HG03045 (cell line): ENCODE measurements at regions not wholly inside any gene's neighbourhood (a gene's known extent, or its start where the extent isn't known, plus 50 kb on each side); places are given as distances from the start of the nearest gene placed in this dataset.

ENCODE experiments used
- ATAC-seq: cut with Tn5 transposase; IDR thresholded peaks from one replicate; pipeline ENCODE4 v1.9.1; 2021; ENCODE audit warnings: mild to moderate bottlenecking, moderate library complexity; ENCODE audit not compliant: unreplicated experiment

DNA sequence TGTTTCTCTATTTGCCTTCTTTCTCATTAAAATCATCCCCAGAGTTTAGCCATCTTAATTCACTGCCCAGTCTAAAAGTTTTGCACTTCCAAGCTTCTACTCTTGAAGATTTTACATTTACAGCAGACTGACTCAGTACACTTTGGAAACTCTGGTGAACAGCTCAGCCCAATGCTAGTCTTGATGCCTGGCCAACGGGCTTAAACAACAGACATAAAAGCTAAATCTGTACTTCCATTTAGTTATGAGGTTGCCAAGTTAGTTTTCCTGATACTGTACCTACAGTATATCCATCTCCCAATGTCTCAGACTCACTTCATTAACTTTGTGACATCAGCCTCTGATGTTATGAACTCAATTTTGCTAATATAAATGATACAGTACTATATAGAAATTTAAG lies 891.8 kb upstream of the SOX9 start:
- no peak for ATAC-seq

DNA sequence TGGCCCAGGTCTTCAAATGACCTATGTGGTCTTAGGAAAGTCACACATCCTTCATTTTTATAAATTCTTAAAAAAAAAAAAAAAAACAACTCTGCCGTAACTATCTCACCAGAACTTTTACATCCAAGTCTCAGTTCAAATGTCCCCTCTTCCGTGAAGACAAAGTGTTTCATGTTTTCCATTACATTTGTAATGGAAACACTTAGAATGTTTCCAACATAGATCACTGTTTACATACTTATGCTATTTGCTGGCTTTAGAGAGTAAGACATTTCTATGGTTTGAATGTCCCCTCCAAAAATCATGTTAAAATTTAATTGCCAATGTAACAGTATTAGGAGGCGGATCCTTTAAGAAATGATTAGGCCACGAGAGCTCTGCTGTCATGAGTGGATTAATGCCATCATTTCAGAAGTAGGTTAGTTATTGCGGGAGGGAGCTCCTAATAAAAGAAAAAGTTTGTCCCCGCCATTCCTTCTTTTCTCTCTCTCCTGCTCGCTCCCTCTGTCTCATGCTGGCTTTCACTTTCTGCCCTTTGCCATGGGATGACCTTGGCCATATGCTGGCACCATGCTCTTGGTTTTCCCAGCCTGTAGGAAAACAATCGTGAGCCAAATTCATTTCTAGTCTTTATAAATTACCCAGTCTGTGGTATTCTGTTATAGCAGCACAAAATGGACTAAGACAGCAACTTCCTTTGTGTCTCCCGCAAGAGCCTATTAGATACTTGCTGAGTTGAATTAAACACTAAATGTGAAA lies 887.8 kb upstream of the SOX9 start:
- ATAC-seq: no peak

DNA sequence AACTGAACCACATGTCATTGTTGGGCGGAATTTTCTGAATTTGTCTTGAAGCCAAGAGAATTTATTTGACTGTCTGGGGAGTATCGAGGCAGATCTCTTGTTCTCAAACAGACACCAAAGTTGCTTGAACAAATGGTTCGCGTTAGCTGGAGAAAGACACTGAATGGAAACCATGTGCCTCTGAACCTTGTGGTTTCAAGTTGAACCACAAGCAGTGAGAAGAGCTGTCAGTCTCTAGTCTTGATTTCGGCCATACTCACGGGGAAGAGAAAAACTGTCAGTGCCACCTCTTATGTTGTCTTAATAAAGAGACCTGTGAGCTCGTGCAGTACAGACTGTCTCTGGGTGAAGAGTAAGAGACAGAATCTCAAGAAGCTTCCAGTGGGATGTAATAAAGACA lies 886.5 kb upstream of the SOX9 start:
- ATAC-seq: no peak

DNA sequence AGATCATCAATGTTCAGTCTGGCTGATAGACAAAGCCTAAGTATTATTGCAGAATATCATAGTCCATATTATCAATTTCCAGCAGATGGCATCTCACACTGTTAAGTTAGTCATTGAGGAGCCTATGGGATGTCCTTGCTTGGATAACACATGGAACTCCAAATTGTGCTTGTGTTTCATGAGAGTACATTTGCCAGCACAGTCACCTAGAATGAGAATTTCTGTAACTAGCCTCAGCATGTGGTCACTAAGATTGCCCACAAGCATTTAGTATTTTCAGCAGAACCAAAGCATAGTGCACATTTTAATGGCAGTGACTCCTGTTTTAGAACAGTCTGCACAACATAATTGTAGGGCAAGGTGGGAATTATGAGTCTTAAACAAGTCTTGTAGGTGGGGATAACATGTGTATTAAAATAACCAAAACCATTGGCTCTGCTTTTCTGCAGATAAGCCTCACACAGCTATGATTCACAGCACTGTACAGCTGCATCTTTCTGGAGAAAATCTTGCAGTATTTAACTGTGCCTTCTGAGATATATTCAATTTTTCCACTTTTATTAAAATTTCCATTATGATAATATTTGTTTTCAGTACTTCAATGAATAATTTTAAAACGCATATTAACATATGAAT lies 882.8 kb upstream of the SOX9 start:
- no peak for ATAC-seq

DNA sequence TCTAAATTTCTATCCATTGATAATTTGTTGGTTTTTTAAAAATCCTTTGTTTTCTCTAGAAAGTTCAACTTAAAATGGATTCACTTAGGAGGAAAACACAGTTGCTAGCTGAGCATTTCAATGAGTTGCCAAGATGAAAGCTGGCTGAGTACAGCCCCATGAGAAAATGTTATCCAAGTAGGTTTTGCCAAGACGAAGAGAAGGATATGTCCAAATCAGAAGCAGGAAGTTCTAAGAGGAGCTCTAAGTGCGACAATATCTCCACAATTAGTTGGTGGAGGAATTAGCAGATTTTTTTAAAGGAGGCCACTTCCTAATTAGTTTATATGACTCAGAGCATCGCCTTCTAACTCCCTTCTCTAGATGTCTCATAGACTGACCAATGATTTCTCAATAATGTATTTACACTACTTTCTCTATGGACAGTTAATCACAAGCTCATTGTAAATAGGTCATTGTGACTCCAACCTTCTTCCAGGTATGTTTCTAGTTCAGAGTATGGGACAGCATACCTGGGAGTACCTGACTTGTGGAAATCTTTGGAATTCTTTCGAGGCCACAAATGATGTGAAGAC lies 873.3 kb upstream of the SOX9 start:
- ATAC-seq: no peak

DNA sequence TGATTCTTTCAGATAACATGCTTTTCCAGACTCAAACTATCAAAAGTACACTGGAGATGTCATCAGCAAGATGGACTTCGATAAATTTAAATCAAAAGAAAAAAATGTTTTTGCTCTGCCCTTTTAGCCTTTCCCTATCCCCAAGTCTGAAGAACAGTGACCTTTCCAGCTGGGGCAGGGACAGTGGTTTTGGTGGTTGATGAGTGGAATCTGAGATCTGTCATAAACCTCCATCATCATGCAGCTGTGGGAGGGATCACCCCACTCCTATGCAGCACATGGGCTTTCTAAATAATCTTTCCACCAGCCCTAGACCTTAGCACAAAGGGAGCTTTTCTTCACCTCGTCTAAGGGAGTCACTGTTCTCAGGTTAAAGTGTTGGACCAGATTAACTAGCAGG lies 869.5 kb upstream of the SOX9 start:
- no peak for ATAC-seq

DNA sequence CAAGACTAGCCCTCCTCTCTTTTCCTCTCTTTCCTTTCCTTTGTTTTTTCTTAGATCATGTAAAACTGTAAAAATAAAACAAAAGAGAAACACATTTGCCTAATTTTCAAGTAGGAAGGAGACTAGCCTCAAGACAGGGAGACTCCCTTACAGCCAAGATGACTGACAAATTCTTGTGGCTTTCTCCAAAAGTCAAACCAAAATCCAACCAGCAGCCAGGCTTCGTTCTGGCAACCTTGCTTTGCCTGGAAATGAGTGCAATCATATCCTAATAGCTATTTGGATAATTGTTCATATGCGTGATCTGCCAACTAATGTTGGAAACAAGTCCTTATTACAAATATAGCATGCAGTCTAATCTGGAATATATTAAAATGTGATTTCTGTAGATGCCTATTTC lies 868.9 kb upstream of the SOX9 start:
- no peak for ATAC-seq

DNA sequence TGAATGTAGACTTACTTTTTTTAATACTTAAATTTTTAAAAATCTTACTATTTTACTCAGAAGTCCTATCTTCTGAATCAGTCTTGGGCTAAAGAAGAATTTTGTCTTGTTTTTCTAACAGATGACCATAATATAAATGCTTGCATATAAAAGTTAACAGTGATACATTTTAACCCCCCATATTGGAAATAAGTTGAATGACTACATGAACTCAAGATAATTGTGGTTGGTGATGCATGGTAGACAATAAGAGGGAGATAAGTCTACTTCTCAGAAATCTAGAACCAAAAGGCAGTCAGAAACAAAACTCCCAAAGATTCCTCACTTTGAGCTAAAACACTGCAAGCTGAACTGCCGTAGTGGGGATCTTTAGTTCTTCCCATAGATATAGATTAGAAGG lies 868.4 kb upstream of the SOX9 start:
- no peak for ATAC-seq

DNA sequence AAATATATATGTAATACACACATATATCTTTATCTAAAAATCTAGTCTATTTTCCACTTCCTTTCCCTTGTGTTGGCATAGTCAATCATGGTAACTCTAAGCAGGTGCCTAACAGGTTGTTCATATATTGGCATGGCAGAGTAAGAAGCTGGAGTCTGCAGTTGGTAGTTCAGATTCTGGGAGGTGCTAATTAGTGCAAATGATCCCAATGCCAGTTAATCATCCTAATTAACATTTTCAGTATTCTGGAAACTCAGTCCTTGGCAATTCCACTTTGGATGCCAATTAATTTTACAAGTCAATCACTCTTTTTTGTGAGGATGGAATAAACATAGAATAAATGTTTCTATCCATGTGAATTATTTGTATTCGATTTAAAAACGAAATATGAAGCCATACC lies 863.7 kb upstream of the SOX9 start:
- no peak for ATAC-seq

DNA sequence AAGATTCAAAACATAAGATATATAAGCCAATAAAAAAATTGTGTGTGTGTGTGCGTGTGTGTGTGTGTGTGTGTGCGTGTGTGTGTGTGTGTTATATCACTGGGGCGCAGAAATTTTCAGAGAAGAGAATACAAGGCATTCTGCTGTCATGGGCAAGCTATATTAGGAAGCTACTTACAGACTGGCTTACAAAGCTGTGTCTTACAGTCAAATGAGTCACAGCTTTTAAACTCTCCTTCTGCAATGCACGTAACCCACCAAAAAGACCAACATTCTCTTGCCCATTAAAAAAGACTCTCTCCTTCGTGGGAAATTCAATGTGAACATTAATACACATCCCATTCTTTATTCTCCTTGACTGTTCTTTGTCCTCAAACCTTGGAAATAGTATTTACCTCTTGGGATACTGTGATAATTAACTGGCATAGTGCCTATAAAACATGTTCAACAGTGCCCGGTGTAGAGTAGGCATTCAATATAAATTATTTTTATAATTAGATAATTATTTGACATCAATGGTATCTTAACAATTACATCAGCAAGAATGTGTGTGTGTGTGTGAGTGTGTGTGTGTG lies 860.4 kb upstream of the SOX9 start:
- ATAC-seq: no peak

DNA sequence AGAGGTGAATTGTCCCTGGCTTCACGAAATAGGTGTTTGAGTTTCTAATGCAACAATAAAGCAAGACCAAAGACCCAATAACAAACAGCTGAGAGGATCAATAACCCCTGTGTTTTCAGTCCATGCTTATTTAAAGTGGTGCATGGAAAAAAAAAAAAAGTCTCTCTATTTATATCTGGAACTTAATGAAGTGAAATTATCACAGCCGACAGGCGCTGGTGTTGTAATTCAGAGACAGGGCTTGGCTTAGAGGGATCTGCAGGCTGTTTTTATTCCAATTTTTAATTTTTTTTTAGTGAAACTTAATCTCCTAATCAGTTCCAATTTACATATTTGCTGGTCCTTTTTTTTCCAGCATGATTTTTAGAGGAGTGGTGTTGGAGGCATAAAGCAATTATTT lies 858.2 kb upstream of the SOX9 start:
- no peak for ATAC-seq

DNA sequence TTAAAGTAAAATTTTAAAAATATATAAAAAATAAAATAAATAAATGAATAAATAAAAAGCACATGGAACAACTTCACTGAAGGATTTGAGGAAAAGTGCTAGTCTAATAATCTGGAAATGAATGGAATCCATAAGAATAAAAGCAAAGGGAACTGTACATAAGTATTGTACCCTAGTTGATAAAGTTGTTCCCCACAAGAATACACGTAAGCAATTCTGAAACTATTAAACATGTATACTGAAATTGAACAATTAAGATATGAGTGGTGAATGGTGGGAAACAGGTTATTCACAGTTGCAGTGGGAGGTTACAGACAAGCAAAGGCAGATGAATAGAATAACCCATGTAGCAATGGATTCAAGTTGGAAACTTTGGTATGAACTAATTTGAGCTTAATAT lies 853.2 kb upstream of the SOX9 start:
- no peak for ATAC-seq

DNA sequence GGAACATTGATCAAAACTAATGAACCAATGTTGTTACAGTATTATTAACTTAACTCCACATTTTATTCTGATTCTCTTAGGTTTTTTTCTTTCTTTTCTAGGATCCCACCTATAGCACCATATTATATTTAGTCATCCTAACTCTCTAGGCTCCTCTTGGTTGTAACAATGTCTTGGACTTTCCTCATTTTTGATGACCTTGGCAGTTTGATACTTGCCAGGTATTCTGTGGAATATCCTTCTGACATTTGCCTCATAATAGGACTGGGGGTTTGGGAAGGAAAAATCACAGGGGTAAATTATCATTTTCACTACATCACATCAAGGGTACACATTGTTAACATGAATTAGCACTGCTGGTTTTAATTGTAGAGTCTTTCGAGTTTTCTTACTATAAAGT lies 851.6 kb upstream of the SOX9 start:
- ATAC-seq: no peak

DNA sequence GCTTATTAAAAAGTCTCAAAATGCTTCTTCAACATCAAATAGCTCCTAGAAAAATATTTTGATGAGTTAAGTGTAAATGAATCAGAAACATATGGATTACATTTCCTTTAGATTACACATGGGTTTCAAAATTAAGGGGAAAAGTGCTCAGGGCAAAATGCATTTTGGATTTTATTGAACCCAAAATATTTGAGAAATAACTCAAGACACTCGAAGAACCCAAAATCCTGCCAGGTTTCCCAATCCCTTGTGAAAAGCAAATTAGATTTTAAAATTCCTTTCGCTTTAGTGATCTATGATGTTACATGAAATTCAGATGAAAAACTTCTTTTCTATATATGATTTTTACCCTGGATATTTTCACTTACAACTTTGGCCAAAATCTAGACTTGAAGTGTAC lies 847.4 kb upstream of the SOX9 start:
- no peak for ATAC-seq

DNA sequence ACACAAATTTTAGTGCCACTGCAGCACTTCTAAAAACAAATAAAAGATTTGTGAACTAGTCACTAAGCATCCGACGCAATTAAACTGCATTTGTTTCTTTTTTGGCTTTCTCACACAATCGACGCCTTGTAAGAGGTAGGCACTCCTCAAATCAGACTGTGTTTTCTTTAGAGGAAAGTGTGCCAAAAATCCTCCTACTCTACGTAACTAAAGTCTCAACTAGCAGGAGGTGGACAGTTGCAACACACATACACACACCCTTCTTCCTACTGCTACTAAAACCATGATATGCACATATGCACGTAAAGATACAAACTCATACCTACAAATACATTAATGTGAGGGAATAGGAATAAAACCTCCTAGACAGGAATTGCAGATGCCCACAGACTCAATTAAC lies 844.7 kb upstream of the SOX9 start:
- ATAC-seq: no peak

DNA sequence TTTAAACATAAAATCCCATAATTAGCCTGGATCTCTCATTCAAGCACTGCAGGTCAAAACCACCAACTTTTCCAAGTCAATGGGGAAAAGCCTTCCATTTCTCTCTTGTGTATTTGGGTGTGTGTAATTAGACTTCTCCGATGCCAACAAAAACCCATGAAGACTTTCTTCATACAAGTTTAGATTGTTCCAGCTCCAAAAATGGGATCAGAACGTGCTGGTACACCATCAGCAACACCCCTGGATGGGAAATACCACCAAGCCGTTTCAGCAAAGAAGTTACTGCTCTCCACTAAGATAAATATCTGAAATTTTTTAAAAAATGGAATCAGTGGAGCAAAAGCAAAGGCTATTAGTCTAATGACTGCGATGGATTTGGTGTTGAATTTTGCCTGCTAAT lies 837.3 kb upstream of the SOX9 start:
- no peak for ATAC-seq

DNA sequence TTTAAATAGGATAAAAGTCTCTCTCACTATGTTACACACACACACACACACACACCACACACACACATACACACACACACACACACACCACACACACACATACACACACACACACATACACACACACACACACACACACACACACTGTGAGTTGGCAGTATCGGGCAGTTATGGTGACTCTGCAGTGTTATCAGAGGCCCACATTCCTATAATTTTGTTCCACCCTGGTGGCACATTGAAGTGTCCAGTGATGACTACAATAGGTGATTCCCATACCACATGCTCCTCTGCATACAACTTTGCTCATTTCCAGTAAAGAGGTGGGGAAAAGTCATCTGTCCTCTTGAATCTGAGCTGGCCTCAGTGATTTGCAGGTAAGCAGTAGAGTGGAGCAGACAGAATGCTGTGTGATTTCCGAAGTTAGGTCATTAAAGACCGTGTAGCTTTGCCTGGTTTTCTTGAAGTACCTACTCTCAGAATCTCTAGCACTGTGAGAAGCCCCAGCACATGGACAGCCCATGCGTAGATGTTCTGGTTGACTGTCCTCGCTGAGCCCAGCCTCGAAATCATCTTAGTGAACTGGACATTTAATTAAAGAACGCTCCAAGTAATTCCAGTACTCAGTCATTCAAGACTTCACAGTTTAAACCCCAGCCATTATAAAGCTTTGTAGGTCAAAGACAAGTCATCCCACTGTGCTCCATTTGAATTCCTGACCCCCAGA lies 836.6 kb upstream of the SOX9 start:
- ATAC-seq: no peak

DNA sequence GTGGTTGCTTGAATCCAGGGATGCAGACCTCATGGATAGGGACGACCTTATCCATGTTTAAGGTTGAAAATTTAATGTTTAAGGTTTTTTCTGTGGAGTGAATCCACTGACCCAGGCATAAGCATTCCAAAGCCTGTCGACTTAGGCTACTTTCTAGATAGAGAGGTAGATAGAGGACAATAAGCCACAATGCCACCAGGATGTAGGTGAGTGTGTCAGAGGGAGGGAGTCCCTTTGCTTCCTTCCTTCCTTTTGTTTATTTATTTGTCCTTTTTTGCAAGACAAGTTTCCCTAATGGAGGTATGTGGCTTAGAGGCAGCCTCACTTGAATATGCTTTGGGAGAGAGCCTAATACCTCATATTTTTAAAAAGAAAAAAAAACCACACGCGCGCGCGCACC lies 834.2 kb upstream of the SOX9 start:
- no peak for ATAC-seq

DNA sequence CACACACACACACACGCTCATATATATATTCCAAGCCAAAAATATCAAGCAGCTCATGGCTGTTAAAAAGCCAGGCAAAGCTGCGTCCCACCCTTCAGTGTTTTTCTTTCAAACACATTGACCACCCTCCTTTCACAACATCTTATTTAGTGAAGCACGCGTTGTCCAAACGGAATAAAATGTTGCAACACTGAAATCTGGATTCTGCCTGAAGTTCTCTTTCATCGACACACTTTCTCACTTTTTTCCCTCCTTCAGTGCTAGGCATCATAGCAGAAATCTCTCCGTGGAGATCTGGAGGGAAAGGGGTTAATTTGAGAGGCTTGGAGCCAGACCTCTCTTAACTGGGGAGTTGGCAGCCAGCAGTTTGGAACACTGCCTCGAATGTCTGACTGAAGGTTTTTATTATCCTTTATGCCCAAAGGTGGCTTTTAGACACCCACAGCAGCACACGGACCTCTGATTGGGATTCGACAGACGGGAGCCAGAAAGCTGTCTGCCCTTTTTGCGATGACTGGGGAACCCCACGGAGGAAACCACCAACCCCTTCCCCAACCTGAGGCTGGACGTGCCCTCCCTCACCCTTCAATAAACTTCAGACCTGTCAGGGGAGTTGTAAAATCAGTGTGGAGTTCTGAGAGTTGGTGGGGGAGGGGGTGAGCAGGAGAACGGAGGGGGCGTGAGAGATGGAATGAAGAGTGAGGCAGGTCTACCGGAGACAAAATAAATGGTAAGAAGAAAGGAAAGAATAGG lies 833.6 kb upstream of the SOX9 start:
- ATAC-seq: no peak

DNA sequence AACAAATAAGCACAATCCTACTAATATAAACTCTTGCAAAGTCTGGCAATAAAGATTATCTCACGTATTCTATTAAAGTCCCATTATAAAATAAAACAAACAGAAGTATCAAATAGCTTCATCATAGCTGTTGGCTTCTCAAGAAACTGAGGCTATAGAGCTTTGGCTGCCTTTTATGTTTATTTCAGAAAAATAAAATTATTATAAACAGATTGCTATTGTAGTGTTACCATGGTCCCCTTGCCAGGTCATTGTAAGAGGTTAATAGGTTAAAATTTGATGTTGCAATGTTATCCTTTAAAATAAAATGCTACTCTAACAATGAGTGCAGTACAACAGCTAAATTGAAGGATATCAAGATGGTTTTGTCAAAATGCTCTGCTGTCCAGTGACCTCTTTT lies 828.8 kb upstream of the SOX9 start:
- no peak for ATAC-seq

DNA sequence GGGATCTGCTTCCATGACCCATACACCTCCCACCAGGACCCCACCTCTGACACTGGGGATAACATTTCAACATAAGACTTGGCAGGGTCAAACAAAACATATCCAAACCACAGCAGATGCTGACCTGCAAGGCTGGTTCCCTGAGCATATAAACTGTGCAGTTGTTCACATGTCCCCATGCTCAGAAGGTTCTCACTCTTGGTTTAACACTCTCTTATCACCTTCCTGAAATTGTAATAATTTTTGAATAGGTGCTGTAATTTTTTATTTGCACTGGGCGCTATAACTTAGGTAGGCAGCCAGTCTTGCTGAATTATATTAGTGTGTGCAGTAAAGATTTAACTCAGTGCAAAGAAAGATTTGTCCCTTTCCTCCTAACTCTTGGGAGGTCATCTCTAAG lies 824.8 kb upstream of the SOX9 start:
- ATAC-seq: no peak
